ENCODE measurements at regions not wholly inside any gene's neighbourhood (a gene's known extent, or its start where the extent isn't known, plus 50 kb on each side); places are given as distances from the start of the nearest gene placed in this dataset.

DNA sequence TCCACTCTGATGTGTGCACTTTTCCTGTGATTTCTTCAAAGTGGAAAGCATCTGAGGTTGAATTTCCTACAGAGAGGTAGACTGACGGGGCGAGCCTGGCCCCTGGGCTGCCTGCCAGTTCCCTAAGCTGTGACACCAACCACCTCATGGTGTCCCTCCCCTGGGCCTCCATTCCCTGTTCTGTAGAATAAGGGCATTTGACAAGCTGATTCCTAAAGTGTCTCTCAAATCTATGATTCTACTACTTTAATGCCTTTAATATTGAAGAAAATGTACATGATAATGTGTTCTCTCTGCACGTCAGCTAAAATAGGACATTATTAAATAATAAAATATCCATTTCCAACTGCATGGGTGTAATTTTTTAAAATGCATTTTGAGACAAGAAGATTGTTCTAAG lies 105.1 kb downstream of the SEC61G start:
- TF ChIP-seq, protein P1, sequence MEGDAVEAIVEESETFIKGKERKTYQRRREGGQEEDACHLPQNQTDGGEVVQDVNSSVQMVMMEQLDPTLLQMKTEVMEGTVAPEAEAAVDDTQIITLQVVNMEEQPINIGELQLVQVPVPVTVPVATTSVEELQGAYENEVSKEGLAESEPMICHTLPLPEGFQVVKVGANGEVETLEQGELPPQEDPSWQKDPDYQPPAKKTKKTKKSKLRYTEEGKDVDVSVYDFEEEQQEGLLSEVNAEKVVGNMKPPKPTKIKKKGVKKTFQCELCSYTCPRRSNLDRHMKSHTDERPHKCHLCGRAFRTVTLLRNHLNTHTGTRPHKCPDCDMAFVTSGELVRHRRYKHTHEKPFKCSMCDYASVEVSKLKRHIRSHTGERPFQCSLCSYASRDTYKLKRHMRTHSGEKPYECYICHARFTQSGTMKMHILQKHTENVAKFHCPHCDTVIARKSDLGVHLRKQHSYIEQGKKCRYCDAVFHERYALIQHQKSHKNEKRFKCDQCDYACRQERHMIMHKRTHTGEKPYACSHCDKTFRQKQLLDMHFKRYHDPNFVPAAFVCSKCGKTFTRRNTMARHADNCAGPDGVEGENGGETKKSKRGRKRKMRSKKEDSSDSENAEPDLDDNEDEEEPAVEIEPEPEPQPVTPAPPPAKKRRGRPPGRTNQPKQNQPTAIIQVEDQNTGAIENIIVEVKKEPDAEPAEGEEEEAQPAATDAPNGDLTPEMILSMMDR (IDR thresholded peaks at IDR 0.05): no peak
- no peak for TF ChIP-seq POLR2A (IDR thresholded peaks at IDR 0.05)

Data from prostate gland (tissue), 2 donors.